GM19351 (cell line): ENCODE measurements at regions not wholly inside any gene's neighbourhood (a gene's known extent, or its start where the extent isn't known, plus 50 kb on each side); places are given as distances from the start of the nearest gene placed in this dataset.

ENCODE experiments used
- ATAC-seq: cut with Tn5 transposase; IDR thresholded peaks from one replicate; pipeline ENCODE4 v1.9.1; 2021; ENCODE audit warnings: mild to moderate bottlenecking, moderate library complexity; ENCODE audit not compliant: unreplicated experiment

GRCh38 chr3:55343486-55344357 is 143.4 kb downstream of the WNT5A start:
- no peak for ATAC-seq

- no peak for ATAC-seq
These were observed 145.5 kb downstream of the WNT5A start for GRCh38 chr3:55341502-55342031.

GRCh38 chr3:55339819-55340218 is 147.3 kb downstream of the WNT5A start:
- no peak for ATAC-seq

GRCh38 chr3:55339390-55339789 is 147.7 kb downstream of the WNT5A start:
- ATAC-seq, result no peak

GRCh38 chr3:55337641-55338180 is 149.4 kb downstream of the WNT5A start:
- no peak for ATAC-seq

- ATAC-seq, result no peak
These were observed 153.2 kb downstream of the WNT5A start for GRCh38 chr3:55333923-55334322.

GRCh38 chr3:55333046-55333445 is 154.1 kb downstream of the WNT5A start:
- no peak for ATAC-seq

- no peak for ATAC-seq
These were observed 154.9 kb downstream of the WNT5A start for GRCh38 chr3:55332176-55332575.

- ATAC-seq, result no peak
These were observed 155.6 kb downstream of the WNT5A start for GRCh38 chr3:55331524-55331923.

- no peak for ATAC-seq
These were observed 156.3 kb downstream of the WNT5A start for GRCh38 chr3:55330756-55331155.

- ATAC-seq, result no peak
These were observed 156.8 kb downstream of the WNT5A start for GRCh38 chr3:55330355-55330754.

- no peak for ATAC-seq
These were observed 157.3 kb downstream of the WNT5A start for GRCh38 chr3:55329849-55330248.

GRCh38 chr3:55327131-55327920 is 159.8 kb downstream of the WNT5A start:
- ATAC-seq, result no peak

GRCh38 chr3:55322638-55323037 is 164.5 kb downstream of the WNT5A start:
- ATAC-seq, result no peak

- ATAC-seq, result no peak
These were observed 166.2 kb downstream of the WNT5A start for GRCh38 chr3:55320928-55321327.

- no peak for ATAC-seq
These were observed 171.7 kb downstream of the WNT5A start for GRCh38 chr3:55315396-55315795.

- ATAC-seq, result no peak
These were observed 173.4 kb downstream of the WNT5A start for GRCh38 chr3:55313666-55314065.

GRCh38 chr3:55309336-55309735 is 177.8 kb downstream of the WNT5A start:
- no peak for ATAC-seq

- no peak for ATAC-seq
These were observed 179.5 kb downstream of the WNT5A start for GRCh38 chr3:55307622-55308021.

- no peak for ATAC-seq
These were observed 181.2 kb downstream of the WNT5A start for GRCh38 chr3:55305696-55306485.

GRCh38 chr3:55300701-55301100 is 186.4 kb downstream of the WNT5A start:
- no peak for ATAC-seq
